CD14-positive monocyte (primary cell): ENCODE measurements at regions not wholly inside any gene's neighbourhood (a gene's known extent, or its start where the extent isn't known, plus 50 kb on each side); places are given as distances from the start of the nearest gene placed in this dataset.

Experiments used
- DNase-seq, 3 donors: peaks; one replicate each; pipeline ENCODE4 v3.0.0-alpha.2; 2011 to 2022
- H2AFZ ChIP-seq: 2 replicates; pipeline ENCODE4 v1.6.0; 2012; ENCODE audit warnings: mild to moderate bottlenecking, low read depth, low read length, inconsistent platforms; ENCODE audit not compliant: insufficient read depth, poor library complexity, severe bottlenecking
- H3K27ac ChIP-seq, 2 donors: 1 replicate in 1 of 2; 2 replicates in 1 of 2; pipeline ENCODE4 v1.5.1; 2012 to 2013; ENCODE audit warnings: low read length in 2 of 2, control low read depth in 1 of 2, inconsistent platforms in 1 of 2, low read depth in 1 of 2, mild to moderate bottlenecking in 1 of 2
- H3K27me3 ChIP-seq, 2 donors: one replicate each; pipeline versions ENCODE4 v1.6.0 to v1.6.1; 2011 to 2013; ENCODE audit warnings: low read length in 2 of 2; ENCODE audit not compliant: control insufficient read depth in 2 of 2, insufficient read depth in 2 of 2
- H3K36me3 ChIP-seq, 2 donors: replicated peaks in 1 of 2; 1 replicate in 1 of 2; 2 replicates in 1 of 2; pipeline versions ENCODE4 v1.5.1 to v1.6.1; 2012 to 2013; ENCODE audit warnings: low read length in 2 of 2, control low read depth in 1 of 2, inconsistent platforms in 1 of 2, mild to moderate bottlenecking in 1 of 2; ENCODE audit not compliant: insufficient read depth in 2 of 2, control insufficient read depth in 1 of 2
- H3K4me1 ChIP-seq, 2 donors: 1 replicate in 1 of 2; 2 replicates in 1 of 2; pipeline versions ENCODE4 v1.5.1 to v1.6.1; 2012 to 2013; ENCODE audit warnings: low read length in 2 of 2, control low read depth in 1 of 2, inconsistent platforms in 1 of 2, mild to moderate bottlenecking in 1 of 2, moderate library complexity in 1 of 2; ENCODE audit not compliant: insufficient read depth in 2 of 2, control insufficient read depth in 1 of 2
- H3K4me2 ChIP-seq: replicated peaks from 2 replicates; pipeline ENCODE3; 2012; ENCODE audit warnings: low read length, moderate library complexity, mild to moderate bottlenecking; ENCODE audit not compliant: poor library complexity, severe bottlenecking; ENCODE audit errors: extremely low read depth
- H3K4me3 ChIP-seq, 3 experiments: fragments of 200-600 bp in 1 of 3; sonication (generic) in 1 of 3; replicated peaks in 1 of 3; 1 replicate in 2 of 3; 2 replicates in 1 of 3; pipeline ENCODE4 v1.5.1; 2011 to 2013; ENCODE audit warnings: low read length in 3 of 3, mild to moderate bottlenecking in 3 of 3, control low read depth in 2 of 3, low read depth in 2 of 3, inconsistent platforms in 1 of 3, moderate library complexity in 1 of 3
- H3K79me2 ChIP-seq: 2 replicates; pipeline ENCODE4 v1.6.0; 2012; ENCODE audit warnings: mild to moderate bottlenecking, control low read depth, inconsistent platforms, low read length, moderate library complexity; ENCODE audit not compliant: insufficient read depth
- H3K9ac ChIP-seq: 2 replicates; pipeline ENCODE4 v1.6.0; 2017; ENCODE audit warnings: low read length, mild to moderate bottlenecking; ENCODE audit not compliant: insufficient read depth, poor library complexity, severe bottlenecking
- H3K9me3 ChIP-seq, 2 donors: replicated peaks in 1 of 2; 1 replicate in 1 of 2; 2 replicates in 1 of 2; pipeline versions ENCODE4 v1.5.1 to v1.6.1; 2012 to 2013; ENCODE audit warnings: low read length in 2 of 2, control low read depth in 1 of 2; ENCODE audit not compliant: control insufficient read depth in 1 of 2, insufficient read depth in 1 of 2
- H4K20me1 ChIP-seq: 2 replicates; pipeline ENCODE4 v1.6.0; 2012; ENCODE audit warnings: mild to moderate bottlenecking, low read length, control low read depth, moderate library complexity; ENCODE audit not compliant: insufficient read depth
- H3K27ac Mint-ChIP-seq, 7 donors: one replicate each; pipeline ENCODE4 v1.8.0; 2020; ENCODE audit warnings: mild to moderate bottlenecking in 7 of 7, mixed read lengths in 7 of 7, moderate library complexity in 6 of 7, inconsistent platforms in 2 of 7
- H3K27me3 Mint-ChIP-seq, 3 donors: one replicate each; pipeline ENCODE4 v1.8.0; 2021 to 2022; ENCODE audit warnings: low read depth in 3 of 3, mild to moderate bottlenecking in 3 of 3, mixed read lengths in 3 of 3, moderate library complexity in 3 of 3, inconsistent platforms in 1 of 3
- H3K36me3 Mint-ChIP-seq, 2 donors: one replicate each; pipeline ENCODE4 v1.8.0; 2020; ENCODE audit warnings: mixed read lengths in 2 of 2, inconsistent platforms in 1 of 2, mild to moderate bottlenecking in 1 of 2
- H3K4me1 Mint-ChIP-seq: one replicate; pipeline ENCODE4 v1.8.0; 2020; ENCODE audit warnings: mild to moderate bottlenecking, mixed read lengths
- H3K4me3 Mint-ChIP-seq, 2 donors: one replicate each; pipeline ENCODE4 v1.8.0; 2020; ENCODE audit warnings: mild to moderate bottlenecking in 2 of 2, mixed read lengths in 2 of 2, moderate library complexity in 1 of 2
- H3K9me3 Mint-ChIP-seq, 7 donors: one replicate each; pipeline ENCODE4 v1.8.0; 2020 to 2022; ENCODE audit warnings: mixed read lengths in 7 of 7, mild to moderate bottlenecking in 6 of 7, moderate library complexity in 6 of 7, inconsistent platforms in 2 of 7
- WGBS: methylation state at CpG from one replicate; pipeline ENCODE4 v1.1.5; 2013; ENCODE audit warnings: missing lambda C conversion rate; ENCODE audit not compliant: insufficient coverage; 5-methylcytosine and 5-hydroxymethylcytosine counted together
- intact Hi-C, 2 donors: fragments of 100-400 bp; cut with micrococcal nuclease; formaldehyde crosslinking; loops; one replicate each; pipeline versions ENCODE4 v1.15.0 to v1.15.1; 2023
- TF ChIP-seq, protein P1 (sequence below): fragments of 200-600 bp; IDR thresholded peaks from one replicate; pipeline ENCODE4 v1.8.0; 2022; ENCODE audit warnings: antibody characterized with exemption, mild to moderate bottlenecking

GRCh38 chr2:60119778-60120177, 433.7 kb downstream of the BCL11A start:
- Histone ChIP-seq H3K4me1 (no peaks in the 10 kb centered on the region), H3K36me3 (no peaks in the 10 kb centered on the region), H3K9me3 (peaks cover 2 to 4% of the 10 kb centered on the region in 2 donors), H3K9ac (no peak overlapping the region), H3K79me2 (no peaks in the 10 kb centered on the region), H3K27ac (no peak overlapping the region), H4K20me1 (no peaks in the 10 kb centered on the region), H3K27me3 (no peaks in the 10 kb centered on the region), H2AFZ (no peak overlapping the region), H3K4me3 (no peak overlapping the region), H3K4me2 (no peak overlapping the region)
- intact Hi-C loops = no loop called here
- DNase-seq = no peak
- Mint-ChIP-seq H3K27ac (no peak overlapping the region), H3K4me3 (no peak overlapping the region), H3K4me1 (peaks cover 6% of the 10 kb centered on the region), H3K9me3 (peaks cover 0 to 22% (median 8%) of the 10 kb centered on the region in 7 donors), H3K36me3 (no peaks in the 10 kb centered on the region), H3K27me3 (peaks cover 0 to 1% (median 0%) of the 10 kb centered on the region in 3 donors)
- TF ChIP-seq, protein P1, sequence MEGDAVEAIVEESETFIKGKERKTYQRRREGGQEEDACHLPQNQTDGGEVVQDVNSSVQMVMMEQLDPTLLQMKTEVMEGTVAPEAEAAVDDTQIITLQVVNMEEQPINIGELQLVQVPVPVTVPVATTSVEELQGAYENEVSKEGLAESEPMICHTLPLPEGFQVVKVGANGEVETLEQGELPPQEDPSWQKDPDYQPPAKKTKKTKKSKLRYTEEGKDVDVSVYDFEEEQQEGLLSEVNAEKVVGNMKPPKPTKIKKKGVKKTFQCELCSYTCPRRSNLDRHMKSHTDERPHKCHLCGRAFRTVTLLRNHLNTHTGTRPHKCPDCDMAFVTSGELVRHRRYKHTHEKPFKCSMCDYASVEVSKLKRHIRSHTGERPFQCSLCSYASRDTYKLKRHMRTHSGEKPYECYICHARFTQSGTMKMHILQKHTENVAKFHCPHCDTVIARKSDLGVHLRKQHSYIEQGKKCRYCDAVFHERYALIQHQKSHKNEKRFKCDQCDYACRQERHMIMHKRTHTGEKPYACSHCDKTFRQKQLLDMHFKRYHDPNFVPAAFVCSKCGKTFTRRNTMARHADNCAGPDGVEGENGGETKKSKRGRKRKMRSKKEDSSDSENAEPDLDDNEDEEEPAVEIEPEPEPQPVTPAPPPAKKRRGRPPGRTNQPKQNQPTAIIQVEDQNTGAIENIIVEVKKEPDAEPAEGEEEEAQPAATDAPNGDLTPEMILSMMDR = no peak
- whole genome bisulfite sequencing = no CpG with 5 or more reads among the region's 2 CpGs

DNA sequence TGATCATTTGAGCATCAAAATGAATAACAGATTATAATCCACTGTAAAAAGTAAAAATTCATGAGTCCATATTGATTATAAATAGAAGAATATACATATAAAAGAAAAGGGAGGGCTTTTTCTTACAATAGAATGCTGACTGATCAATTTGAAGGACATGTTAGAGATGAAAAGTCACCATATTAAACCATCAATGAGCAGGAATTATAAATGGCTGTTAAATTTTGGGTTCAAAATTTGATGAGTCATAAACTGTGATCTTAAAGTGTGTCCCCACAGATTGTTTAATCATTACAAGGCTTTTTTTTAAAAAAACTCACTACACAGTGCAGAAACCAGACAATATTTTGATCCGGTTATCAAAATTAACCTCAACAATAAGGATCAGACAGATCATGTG, 434.5 kb downstream of the BCL11A start:
- Histone ChIP-seq H3K27ac (no peak overlapping the region), H3K9me3 (peaks cover 2 to 4% of the 10 kb centered on the region in 2 donors), H3K79me2 (no peaks in the 10 kb centered on the region), H3K9ac (no peak overlapping the region), H3K4me3 (no peak overlapping the region), H3K27me3 (no peaks in the 10 kb centered on the region), H3K4me2 (no peak overlapping the region), H2AFZ (no peak overlapping the region), H3K4me1 (no peaks in the 10 kb centered on the region), H4K20me1 (no peaks in the 10 kb centered on the region), H3K36me3 (no peaks in the 10 kb centered on the region)
- WGBS = 100% methylated on average over 1 of the region's 1 CpG
- Mint-ChIP-seq H3K27ac (no peak overlapping the region), H3K27me3 (peaks cover 0 to 3% (median 0%) of the 10 kb centered on the region in 3 donors), H3K9me3 (peaks cover 0 to 22% (median 8%) of the 10 kb centered on the region in 7 donors), H3K36me3 (no peaks in the 10 kb centered on the region), H3K4me3 (no peak overlapping the region), H3K4me1 (peaks cover 13% of the 10 kb centered on the region)
- no peak for DNase-seq
- TF ChIP-seq, protein P1 = no peak
- intact Hi-C loops = no loop called here
